ENCODE measurements at regions not wholly inside any gene's neighbourhood (a gene's known extent, or its start where the extent isn't known, plus 50 kb on each side); places are given as distances from the start of the nearest gene placed in this dataset.

DNA sequence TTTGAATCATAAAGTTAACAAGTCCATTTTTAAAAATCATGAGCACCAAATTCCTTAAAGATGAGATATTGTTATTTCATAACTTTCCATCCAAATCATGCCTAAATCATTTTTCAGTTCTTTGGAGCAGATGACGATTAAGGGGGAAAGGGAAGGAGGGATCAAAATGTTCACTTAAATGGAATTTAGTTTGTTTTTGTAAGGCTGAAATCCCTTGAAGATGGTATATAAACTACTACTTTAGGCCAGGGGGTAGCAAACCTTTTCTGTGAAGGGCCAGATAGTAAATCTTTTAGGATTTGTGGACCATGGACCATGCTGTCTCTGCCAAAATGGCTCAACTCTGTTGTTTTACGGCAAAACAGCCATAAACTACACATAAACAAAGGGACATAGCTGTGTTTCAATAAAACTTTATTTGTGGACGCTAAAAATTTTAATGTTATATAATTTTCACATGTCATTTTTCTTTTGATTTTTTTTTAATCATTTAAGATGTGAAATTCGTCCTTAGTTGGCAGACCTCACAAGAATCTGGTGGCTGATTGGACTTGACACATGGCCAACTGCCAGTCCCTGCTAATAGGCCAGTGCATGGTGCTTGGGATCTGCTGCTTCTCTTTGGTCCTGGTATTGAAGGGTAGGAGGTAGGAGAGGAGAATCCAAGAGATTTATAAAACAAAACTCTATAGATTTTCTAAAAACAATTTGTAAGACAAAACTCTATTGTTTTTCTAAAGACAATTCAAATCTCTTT lies 52.0 kb upstream of the RTN4 start:
- DNase-seq (ENCODE audit: low read depth) = peak; percentile 87

DNA sequence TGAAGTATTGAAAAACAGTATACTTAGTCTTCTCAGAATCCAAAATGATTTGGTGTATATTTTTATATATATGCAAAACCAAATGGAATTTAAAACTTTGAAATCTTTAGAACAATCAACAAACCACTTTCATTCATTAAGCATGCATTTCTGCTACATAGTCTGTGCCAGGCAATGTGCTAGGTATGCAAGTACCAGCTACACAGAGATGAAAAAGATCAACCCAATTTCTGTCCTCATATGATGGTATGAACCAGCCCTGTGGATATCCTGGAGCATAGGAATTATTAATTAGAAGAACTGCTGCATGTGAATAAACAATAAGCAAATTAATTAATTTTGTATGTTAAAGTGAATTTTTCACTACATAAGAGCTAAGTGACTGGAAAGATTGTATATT lies 51.2 kb upstream of the RTN4 start:
- no peak for DNase-seq (ENCODE audit: low read depth)

- no peak for DNase-seq (ENCODE audit: low read depth)
These were observed 49.9 kb upstream of the RTN4 start for GRCh38 chr2:55099878-55100820.
